Prostate gland (tissue), 2 donors: ENCODE measurements at regions not wholly inside any gene's neighbourhood (a gene's known extent, or its start where the extent isn't known, plus 50 kb on each side); places are given as distances from the start of the nearest gene placed in this dataset.

Source experiments
- POLR2A ChIP-seq: fragments of 450-650 bp; IDR thresholded peaks from one replicate; pipeline ENCODE4 v1.6.1; 2016; ENCODE audit warnings: antibody characterized with exemption, mild to moderate bottlenecking
- POLR2AphosphoS5 ChIP-seq: sonication (generic); formaldehyde crosslinking; IDR thresholded peaks from one replicate; pipeline ENCODE4 v1.6.1; 2017; ENCODE audit warnings: antibody characterized with exemption
- TF ChIP-seq, protein P1 (sequence below), 4 experiments: fragments of 200-600 bp in 2 of 4; fragments of 450-650 bp in 2 of 4; sonication (generic) in 2 of 4; IDR thresholded peaks; 1 replicate in 3 of 4; 2 replicates in 1 of 4; pipeline ENCODE4 v1.5.1; 2016 to 2019; ENCODE audit warnings: antibody characterized with exemption in 4 of 4, mild to moderate bottlenecking in 2 of 4, moderate library complexity in 2 of 4

DNA sequence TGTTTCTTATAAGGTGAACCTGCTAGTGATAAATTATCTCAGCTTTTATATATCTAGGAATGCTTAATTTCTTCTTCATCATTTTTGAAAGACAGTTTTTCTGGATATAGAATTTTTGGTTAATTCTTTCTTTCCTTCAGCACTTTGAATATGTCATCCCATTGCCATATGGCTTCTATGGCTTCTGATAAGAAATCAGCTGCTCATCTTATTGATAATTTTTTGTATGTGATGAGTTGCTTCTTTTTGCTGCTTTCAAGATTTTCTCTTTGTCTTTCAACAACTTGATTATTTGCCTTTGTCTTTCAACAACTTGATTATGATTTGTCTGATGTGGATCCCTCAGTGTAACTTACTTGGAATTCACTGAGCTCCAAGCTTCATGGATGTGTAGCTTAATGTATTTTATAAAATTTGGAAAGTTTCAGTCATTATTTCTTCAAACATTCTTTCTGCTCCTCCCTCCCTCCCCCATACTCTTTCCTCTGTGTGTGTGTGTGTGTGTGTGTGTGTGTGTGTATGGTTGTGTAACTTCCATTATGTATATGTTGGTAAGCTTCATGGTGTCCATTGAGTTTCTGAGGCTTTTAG, 243.9 kb downstream of the TLE1 start:
- TF ChIP-seq, protein P1, sequence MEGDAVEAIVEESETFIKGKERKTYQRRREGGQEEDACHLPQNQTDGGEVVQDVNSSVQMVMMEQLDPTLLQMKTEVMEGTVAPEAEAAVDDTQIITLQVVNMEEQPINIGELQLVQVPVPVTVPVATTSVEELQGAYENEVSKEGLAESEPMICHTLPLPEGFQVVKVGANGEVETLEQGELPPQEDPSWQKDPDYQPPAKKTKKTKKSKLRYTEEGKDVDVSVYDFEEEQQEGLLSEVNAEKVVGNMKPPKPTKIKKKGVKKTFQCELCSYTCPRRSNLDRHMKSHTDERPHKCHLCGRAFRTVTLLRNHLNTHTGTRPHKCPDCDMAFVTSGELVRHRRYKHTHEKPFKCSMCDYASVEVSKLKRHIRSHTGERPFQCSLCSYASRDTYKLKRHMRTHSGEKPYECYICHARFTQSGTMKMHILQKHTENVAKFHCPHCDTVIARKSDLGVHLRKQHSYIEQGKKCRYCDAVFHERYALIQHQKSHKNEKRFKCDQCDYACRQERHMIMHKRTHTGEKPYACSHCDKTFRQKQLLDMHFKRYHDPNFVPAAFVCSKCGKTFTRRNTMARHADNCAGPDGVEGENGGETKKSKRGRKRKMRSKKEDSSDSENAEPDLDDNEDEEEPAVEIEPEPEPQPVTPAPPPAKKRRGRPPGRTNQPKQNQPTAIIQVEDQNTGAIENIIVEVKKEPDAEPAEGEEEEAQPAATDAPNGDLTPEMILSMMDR (IDR thresholded peaks at IDR 0.05), result no peak
- TF ChIP-seq POLR2A (no peak), POLR2AphosphoS5 (no peak)
